Choroid plexus epithelial cell (primary cell): ENCODE measurements at regions not wholly inside any gene's neighbourhood (a gene's known extent, or its start where the extent isn't known, plus 50 kb on each side); places are given as distances from the start of the nearest gene placed in this dataset.

Experiments used
- DNase-seq: peaks from one replicate; pipeline ENCODE4 v3.0.0-alpha.2; 2010; ENCODE audit warnings: low read depth
- H3K4me3 ChIP-seq: 2 replicates; pipeline ENCODE4 v1.5.1; 2011; ENCODE audit warnings: low read depth, mild to moderate bottlenecking, control low read depth, low read length, moderate library complexity
- TF ChIP-seq, protein P1 (sequence below): conservative IDR thresholded peaks from 2 replicates; pipeline ENCODE4 v1.5.1; 2011; ENCODE audit warnings: low read depth, mild to moderate bottlenecking, control low read depth, inconsistent platforms, low read length, moderate library complexity

DNA sequence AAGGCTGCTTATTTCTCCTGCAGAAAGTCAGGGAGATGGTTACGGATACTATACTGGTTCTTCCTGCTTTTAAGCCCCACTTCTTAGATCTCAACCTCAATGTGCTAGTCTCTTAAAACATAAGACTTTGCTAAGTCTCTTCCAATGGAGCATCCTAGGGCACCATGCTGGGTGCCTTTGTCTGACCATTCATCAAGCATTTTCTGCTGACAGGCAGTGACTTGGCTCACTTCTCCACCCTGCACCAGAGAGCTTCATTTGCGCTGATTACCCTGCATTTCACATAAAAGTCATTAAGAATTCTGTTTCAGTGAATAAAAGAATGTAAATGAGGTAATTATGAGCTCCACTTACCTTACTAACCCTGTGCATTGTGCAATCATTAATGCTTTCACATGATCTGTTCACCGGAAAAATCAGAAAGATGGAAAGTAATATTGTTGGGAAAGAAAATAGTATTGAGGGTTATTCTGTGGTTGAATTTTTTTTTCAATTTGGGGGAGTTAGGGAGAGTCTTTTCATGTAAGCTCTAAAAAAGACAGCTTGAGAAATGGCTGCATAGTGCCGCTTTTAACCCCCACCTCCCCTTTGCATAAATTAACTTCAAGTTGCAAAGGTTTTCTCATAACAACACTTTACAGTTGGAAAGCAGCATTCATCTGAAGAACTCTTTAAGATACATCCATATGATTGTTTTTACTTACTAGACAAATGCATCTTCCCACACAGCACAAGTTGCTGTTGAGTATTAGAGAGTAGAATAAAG is 677.3 kb upstream of the KIRREL3 start:
- TF ChIP-seq, protein P1, sequence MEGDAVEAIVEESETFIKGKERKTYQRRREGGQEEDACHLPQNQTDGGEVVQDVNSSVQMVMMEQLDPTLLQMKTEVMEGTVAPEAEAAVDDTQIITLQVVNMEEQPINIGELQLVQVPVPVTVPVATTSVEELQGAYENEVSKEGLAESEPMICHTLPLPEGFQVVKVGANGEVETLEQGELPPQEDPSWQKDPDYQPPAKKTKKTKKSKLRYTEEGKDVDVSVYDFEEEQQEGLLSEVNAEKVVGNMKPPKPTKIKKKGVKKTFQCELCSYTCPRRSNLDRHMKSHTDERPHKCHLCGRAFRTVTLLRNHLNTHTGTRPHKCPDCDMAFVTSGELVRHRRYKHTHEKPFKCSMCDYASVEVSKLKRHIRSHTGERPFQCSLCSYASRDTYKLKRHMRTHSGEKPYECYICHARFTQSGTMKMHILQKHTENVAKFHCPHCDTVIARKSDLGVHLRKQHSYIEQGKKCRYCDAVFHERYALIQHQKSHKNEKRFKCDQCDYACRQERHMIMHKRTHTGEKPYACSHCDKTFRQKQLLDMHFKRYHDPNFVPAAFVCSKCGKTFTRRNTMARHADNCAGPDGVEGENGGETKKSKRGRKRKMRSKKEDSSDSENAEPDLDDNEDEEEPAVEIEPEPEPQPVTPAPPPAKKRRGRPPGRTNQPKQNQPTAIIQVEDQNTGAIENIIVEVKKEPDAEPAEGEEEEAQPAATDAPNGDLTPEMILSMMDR = no peak
- DNase-seq = no peak
- no peak overlapping the region for H3K4me3 ChIP-seq

DNA sequence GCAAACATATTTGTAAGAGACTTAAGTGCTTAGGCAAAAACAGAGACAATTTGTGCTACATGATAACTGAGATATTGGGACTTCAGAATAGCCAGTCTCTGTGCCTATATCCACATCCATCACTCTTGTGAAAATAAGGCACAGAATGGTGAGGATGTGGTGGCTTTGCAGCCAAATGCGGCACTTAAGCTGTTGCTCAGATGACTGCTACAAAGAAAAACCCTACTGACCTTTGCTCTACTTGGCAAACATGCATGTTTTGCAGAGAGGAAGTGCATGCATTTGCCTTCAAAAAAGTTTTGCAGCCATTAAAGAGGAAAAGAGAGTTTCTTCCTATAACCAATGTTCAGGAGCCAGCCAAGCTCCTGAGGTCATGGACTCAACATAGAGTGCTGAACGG is 675.0 kb upstream of the KIRREL3 start:
- no peak for DNase-seq

DNA sequence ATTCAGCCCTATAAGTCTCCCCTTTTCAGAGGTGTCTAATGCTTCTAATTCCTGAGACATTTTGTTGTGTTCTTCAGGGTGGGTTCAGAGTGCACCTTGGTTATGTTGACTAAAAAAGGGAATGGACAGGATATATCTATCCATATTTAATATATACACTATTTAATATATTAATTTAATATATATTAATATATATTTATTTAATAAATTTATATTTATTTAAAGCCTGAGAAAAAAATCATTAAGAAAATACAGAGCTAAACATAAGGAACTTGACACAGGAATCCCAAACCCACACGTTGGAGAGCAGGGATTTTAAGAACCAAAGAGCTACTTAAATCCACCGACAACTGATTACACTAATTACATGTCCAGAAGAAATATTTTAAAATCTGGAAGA is 674.2 kb upstream of the KIRREL3 start:
- H3K4me3 ChIP-seq = no peak overlapping the region
- TF ChIP-seq, protein P1 = no peak
- no peak for DNase-seq

More for the DNA sequence above, 675.0 kb upstream of the KIRREL3 start:
- H3K4me3 ChIP-seq = no peak overlapping the region
- TF ChIP-seq, protein P1 = no peak

DNA sequence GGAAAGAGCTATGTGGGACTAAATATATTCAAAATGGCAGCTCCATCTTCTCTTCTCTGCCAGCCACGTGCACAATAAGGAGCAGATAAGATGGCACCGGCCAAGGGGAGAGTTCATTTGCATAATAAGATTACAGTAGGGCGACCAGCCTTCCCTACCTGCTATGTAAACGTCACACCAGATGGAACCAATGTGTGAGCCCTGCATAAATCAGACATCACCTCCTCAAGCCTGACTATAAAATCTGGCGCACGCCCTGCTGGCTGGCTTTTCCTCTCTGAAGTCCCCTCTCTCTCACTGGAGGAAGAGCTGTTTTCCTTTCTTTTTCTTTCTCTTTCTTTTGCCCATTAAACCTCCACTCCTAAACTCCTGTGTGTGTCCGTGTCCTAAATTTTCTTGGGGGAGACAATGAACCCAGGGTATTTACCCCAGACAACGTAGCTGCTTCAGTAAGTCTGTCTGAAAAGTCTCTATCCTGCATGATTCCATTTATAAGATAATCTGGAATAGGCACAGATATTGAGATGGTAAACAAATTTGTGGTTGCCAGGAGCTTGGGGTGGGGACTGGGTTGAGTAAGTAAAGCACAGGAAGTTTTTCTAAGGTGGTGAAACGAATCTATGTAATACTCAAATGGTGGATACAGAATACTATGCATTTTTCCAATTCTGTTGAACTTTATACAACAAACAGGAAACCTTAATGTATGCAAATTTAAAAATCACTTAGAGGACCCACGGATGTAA is 670.0 kb upstream of the KIRREL3 start:
- no peak overlapping the region for H3K4me3 ChIP-seq
- TF ChIP-seq, protein P1 = no peak
- DNase-seq = no peak

DNA sequence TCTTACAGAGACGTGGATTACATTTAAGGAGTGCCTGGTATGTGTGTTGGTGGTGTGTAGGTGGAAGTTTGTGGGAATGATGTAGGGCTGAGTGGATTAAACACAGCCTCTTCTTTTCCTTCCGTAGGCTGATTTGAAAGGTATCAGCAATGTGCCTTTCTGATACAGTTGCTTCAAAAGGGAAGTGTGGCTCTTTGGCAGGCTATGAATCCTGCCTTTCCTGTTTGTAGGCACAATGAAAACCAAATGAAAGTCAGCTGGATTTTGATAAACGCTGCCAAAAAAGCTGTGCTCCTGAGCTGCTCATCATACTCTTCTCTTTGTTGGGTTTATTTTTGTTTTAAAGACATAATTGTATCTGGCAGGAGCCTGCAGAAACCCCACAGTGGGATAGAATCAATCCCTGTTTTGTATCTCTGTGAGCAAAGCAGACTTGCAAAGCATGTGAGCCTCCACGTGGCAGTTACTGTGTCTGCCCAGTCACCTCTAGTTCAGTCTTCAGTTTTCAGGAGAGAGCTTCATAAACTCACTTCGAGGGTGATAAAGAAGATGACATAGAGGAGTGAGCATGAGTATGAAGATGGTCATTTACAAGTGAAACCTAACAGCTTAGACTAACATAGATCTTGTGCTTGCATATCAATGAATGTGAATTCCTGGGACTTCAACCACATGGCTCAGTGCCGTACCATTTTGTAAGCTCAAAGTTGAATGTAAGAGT is 655.7 kb upstream of the KIRREL3 start:
- TF ChIP-seq, protein P1 = no peak
- no peak overlapping the region for H3K4me3 ChIP-seq
- DNase-seq = no peak

DNA sequence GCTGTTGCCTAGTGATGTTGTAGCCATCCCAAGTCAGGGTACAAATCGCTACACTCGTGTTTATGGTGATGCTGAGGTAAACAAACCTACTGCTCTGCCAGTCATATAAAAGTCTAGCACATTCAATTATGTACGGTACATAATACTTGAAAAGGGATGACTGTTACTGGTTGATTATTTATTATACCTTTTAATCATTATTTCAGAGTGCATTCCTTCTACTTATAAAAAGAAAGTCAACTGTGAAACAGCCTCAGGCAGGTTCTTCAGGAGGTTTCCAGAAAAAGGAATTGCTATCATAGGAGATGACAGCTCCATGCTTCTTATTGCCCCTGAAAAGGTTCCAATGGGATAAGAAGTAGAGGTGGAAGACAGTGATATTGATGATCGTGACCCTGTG is 652.5 kb upstream of the KIRREL3 start:
- no peak for DNase-seq
- no peak overlapping the region for H3K4me3 ChIP-seq
- TF ChIP-seq, protein P1 = no peak
